ENCODE measurements at regions not wholly inside any gene's neighbourhood (a gene's known extent, or its start where the extent isn't known, plus 50 kb on each side); places are given as distances from the start of the nearest gene placed in this dataset.

DNA sequence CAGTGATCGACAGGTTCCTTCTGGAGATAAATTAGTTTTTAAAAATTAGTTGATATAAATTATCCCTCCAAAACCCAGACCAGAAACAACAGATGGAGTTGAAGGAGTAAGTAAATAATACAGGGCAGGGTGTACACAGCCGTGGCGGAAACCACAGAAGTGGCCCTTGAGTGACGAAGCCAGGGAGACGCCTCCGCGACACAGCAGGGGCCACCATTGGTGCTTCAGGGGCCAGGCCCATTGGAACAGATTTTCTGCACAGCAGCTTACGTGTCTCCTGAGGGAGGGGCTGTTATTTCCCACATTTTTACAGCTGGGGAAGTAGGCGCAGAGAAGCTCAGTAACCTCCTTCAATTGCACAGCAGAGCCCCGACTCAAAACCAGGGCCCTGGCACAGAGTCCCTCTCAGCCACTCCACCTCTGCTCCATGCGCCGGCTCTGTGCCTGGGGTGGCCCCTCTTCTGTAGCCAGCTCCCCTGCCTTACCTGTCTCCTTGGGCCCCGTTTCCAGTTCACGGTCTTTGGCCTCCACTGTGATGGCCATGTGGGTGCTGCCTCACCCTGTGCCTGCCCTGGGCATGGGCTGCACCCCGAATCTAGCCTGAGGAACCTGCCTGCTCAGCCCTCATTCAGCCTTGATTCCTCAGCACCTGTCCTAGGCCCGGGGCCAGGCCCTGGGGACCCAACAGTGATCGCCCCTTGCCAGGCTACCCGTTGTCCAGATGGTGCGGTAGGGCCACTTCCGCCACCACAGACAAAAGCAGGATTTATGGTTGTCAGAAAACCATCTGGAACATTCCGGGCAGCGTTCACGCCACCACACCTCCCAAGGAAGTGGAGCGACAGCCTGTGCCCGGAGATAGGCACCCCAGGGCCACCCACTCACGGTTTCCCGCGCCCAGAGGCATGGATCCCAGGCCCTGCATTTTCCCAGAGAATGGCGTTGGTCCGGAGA lies 128.5 kb upstream of the GSE1 start:
- CTCF ChIA-PET, result interaction anchor here (1.2 kb wide), 2 partner anchors 11 to 63 kb away, joined by 3 to 4 read pairs; no protein-coding TSS in a partner anchor
- Histone ChIP-seq H2AFZ (ENCODE audit: low read depth) (no peak overlapping the region), H3K4me3 (ENCODE audit: low read depth in 2 of 2, low read length in 1 of 2) (no peak overlapping the region), H3F3A (replicated peaks; ENCODE audit: insufficient read depth) (no peaks in the 10 kb centered on the region), H3K9me3 (no peaks in the 10 kb centered on the region), H3K9me2 (no peaks in the 10 kb centered on the region), H3K27ac (ENCODE audit: low read depth in 2 of 2, low read length in 1 of 2) (no peak overlapping the region), H3K4me1 (ENCODE audit: control insufficient read depth in 1 of 2, insufficient read depth in 2 of 2, low read depth in 1 of 2, low read length in 1 of 2) (peaks cover 0 to 5% of the 10 kb centered on the region in 2 experiments; a peak in 1 of 4 replicates), H3K9ac (no peak overlapping the region), H3K4me2 (no peak overlapping the region), H4K20me1 (ENCODE audit: insufficient read depth) (peaks cover 8% of the 10 kb centered on the region; the same call in 1 of the 2 replicates), H3K36me3 (replicated peaks in 1 of 2; ENCODE audit: control insufficient read depth in 1 of 2, insufficient read depth in 2 of 2, low read length in 1 of 2) (no peaks in the 10 kb centered on the region), H3K27me3 (ENCODE audit: insufficient read depth) (no peaks in the 10 kb centered on the region), H3K79me2 (ENCODE audit: insufficient read depth) (no peaks in the 10 kb centered on the region)
- POLR2A ChIA-PET, result no interaction called here
- 93% methylated on average over 17 of the region's 30 CpGs for WGBS (ENCODE audit: low lambda C conversion rate)
- TF ChIP-seq TCF12 (IDR thresholded peaks at IDR 0.05) (no peak), RAD21 (IDR thresholded peaks at IDR 0.05; ENCODE audit: low read length) (no peak), EZH2phosphoT487 (IDR thresholded peaks at IDR 0.05; ENCODE audit: borderline replicate concordance, low read depth) (no peak), RCOR1 (IDR thresholded peaks at IDR 0.05; ENCODE audit: low read length) (no peak), RXRA (IDR thresholded peaks at IDR 0.05; ENCODE audit: borderline replicate concordance, low read depth) (no peak), MXI1 (IDR thresholded peaks at IDR 0.05; ENCODE audit: low read depth, low read length) (no peak), NFIC (IDR thresholded peaks at IDR 0.05; ENCODE audit: borderline replicate concordance) (no peak), EP300 (IDR thresholded peaks at IDR 0.05; ENCODE audit: borderline replicate concordance in 1 of 2, low read depth in 1 of 2, low read length in 1 of 2) (no peak)
- TF ChIP-seq, protein P1, sequence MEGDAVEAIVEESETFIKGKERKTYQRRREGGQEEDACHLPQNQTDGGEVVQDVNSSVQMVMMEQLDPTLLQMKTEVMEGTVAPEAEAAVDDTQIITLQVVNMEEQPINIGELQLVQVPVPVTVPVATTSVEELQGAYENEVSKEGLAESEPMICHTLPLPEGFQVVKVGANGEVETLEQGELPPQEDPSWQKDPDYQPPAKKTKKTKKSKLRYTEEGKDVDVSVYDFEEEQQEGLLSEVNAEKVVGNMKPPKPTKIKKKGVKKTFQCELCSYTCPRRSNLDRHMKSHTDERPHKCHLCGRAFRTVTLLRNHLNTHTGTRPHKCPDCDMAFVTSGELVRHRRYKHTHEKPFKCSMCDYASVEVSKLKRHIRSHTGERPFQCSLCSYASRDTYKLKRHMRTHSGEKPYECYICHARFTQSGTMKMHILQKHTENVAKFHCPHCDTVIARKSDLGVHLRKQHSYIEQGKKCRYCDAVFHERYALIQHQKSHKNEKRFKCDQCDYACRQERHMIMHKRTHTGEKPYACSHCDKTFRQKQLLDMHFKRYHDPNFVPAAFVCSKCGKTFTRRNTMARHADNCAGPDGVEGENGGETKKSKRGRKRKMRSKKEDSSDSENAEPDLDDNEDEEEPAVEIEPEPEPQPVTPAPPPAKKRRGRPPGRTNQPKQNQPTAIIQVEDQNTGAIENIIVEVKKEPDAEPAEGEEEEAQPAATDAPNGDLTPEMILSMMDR (IDR thresholded peaks at IDR 0.05), result no peak
- TF ChIP-seq, protein P2, sequence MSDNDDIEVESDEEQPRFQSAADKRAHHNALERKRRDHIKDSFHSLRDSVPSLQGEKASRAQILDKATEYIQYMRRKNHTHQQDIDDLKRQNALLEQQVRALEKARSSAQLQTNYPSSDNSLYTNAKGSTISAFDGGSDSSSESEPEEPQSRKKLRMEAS (IDR thresholded peaks at IDR 0.05; ENCODE audit: low read depth), result no peak
- TF ChIP-seq, protein P3, sequence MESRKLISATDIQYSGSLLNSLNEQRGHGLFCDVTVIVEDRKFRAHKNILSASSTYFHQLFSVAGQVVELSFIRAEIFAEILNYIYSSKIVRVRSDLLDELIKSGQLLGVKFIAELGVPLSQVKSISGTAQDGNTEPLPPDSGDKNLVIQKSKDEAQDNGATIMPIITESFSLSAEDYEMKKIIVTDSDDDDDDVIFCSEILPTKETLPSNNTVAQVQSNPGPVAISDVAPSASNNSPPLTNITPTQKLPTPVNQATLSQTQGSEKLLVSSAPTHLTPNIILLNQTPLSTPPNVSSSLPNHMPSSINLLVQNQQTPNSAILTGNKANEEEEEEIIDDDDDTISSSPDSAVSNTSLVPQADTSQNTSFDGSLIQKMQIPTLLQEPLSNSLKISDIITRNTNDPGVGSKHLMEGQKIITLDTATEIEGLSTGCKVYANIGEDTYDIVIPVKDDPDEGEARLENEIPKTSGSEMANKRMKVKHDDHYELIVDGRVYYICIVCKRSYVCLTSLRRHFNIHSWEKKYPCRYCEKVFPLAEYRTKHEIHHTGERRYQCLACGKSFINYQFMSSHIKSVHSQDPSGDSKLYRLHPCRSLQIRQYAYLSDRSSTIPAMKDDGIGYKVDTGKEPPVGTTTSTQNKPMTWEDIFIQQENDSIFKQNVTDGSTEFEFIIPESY (IDR thresholded peaks at IDR 0.05; ENCODE audit: borderline replicate concordance, low read depth), result no peak
- TF ChIP-seq, protein P4, sequence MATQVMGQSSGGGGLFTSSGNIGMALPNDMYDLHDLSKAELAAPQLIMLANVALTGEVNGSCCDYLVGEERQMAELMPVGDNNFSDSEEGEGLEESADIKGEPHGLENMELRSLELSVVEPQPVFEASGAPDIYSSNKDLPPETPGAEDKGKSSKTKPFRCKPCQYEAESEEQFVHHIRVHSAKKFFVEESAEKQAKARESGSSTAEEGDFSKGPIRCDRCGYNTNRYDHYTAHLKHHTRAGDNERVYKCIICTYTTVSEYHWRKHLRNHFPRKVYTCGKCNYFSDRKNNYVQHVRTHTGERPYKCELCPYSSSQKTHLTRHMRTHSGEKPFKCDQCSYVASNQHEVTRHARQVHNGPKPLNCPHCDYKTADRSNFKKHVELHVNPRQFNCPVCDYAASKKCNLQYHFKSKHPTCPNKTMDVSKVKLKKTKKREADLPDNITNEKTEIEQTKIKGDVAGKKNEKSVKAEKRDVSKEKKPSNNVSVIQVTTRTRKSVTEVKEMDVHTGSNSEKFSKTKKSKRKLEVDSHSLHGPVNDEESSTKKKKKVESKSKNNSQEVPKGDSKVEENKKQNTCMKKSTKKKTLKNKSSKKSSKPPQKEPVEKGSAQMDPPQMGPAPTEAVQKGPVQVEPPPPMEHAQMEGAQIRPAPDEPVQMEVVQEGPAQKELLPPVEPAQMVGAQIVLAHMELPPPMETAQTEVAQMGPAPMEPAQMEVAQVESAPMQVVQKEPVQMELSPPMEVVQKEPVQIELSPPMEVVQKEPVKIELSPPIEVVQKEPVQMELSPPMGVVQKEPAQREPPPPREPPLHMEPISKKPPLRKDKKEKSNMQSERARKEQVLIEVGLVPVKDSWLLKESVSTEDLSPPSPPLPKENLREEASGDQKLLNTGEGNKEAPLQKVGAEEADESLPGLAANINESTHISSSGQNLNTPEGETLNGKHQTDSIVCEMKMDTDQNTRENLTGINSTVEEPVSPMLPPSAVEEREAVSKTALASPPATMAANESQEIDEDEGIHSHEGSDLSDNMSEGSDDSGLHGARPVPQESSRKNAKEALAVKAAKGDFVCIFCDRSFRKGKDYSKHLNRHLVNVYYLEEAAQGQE (IDR thresholded peaks at IDR 0.05; ENCODE audit: low read depth, low read length), result no peak
- DNase-seq, result no peak
